Vagina (tissue), 2 donors: ENCODE measurements at regions not wholly inside any gene's neighbourhood (a gene's known extent, or its start where the extent isn't known, plus 50 kb on each side); places are given as distances from the start of the nearest gene placed in this dataset.

Experiments
- DNase-seq, 2 donors: peaks; one replicate each; pipeline ENCODE4 v3.0.0-alpha.2; 2017; ENCODE audit errors: extremely low spot score in 2 of 2
- H3K27ac ChIP-seq: fragments of 200-600 bp; sonication (generic); one replicate; pipeline ENCODE4 v1.5.1; 2019
- H3K27me3 ChIP-seq: fragments of 200-600 bp; sonication (generic); one replicate; pipeline ENCODE4 v1.5.1; 2019
- H3K36me3 ChIP-seq, 2 donors: fragments of 200-600 bp; sonication (generic); one replicate each; pipeline ENCODE4 v1.5.1; 2017 to 2019
- H3K4me1 ChIP-seq: fragments of 200-600 bp; sonication (generic); one replicate; pipeline ENCODE4 v1.5.1; 2019
- H3K4me3 ChIP-seq, 2 donors: fragments of 200-600 bp; sonication (generic); 1 replicate in 1 of 2; 2 replicates in 1 of 2; pipeline ENCODE4 v1.5.1; 2016 to 2019
- H3K9me3 ChIP-seq: fragments of 200-600 bp; sonication (generic); one replicate; pipeline ENCODE4 v1.5.1; 2019
- POLR2A ChIP-seq, 2 donors: fragments of 450-650 bp; IDR thresholded peaks; one replicate each; pipeline ENCODE4 v1.6.1; 2017; ENCODE audit warnings: antibody characterized with exemption in 2 of 2, mild to moderate bottlenecking in 2 of 2, moderate library complexity in 2 of 2
- POLR2AphosphoS5 ChIP-seq, 2 donors: sonication (generic); formaldehyde crosslinking; IDR thresholded peaks; one replicate each; pipeline ENCODE4 v1.9.0; 2017; ENCODE audit warnings: antibody characterized with exemption in 2 of 2, mild to moderate bottlenecking in 2 of 2, low read depth in 1 of 2; ENCODE audit not compliant: insufficient read depth in 1 of 2
- intact Hi-C: fragments of 100-400 bp; cut with DNase I; formaldehyde crosslinking; loops from one replicate; pipeline ENCODE4 v1.15.1; 2023
- TF ChIP-seq, protein P1 (sequence below), 3 experiments: fragments of 450-650 bp in 2 of 3; fragments of 200-600 bp in 1 of 3; sonication (generic) in 1 of 3; IDR thresholded peaks; one replicate each; pipeline ENCODE4 v1.5.1; 2017 to 2019; ENCODE audit warnings: antibody characterized with exemption in 3 of 3, mild to moderate bottlenecking in 2 of 3, moderate library complexity in 2 of 3

DNA sequence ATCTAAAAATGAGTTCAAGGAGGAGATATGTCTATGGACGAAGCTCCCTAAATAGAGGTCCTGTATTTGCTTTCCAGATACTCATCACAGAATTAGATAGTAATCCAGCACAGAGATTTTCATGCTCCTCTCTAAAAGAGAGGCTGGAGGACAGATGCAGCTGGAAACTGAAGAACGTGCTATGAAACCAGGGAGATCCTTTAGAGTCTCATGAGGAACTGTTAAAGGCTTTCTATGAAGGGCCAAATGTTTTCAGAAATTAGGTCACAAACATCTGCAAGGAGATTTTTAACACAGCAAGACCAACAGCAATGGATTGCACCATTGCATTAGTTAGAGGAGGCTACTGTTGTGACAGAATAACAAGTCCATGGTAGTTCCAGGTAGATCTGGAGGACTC is 95.6 kb upstream of the ARHGAP20 start:
- DNase-seq: no peak
- TF ChIP-seq, protein P1, sequence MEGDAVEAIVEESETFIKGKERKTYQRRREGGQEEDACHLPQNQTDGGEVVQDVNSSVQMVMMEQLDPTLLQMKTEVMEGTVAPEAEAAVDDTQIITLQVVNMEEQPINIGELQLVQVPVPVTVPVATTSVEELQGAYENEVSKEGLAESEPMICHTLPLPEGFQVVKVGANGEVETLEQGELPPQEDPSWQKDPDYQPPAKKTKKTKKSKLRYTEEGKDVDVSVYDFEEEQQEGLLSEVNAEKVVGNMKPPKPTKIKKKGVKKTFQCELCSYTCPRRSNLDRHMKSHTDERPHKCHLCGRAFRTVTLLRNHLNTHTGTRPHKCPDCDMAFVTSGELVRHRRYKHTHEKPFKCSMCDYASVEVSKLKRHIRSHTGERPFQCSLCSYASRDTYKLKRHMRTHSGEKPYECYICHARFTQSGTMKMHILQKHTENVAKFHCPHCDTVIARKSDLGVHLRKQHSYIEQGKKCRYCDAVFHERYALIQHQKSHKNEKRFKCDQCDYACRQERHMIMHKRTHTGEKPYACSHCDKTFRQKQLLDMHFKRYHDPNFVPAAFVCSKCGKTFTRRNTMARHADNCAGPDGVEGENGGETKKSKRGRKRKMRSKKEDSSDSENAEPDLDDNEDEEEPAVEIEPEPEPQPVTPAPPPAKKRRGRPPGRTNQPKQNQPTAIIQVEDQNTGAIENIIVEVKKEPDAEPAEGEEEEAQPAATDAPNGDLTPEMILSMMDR (IDR thresholded peaks at IDR 0.05): no peak
- TF ChIP-seq POLR2AphosphoS5 (IDR thresholded peaks at IDR 0.05; ENCODE audit: insufficient read depth in 1 of 2, low read depth in 1 of 2): no peak
- TF ChIP-seq POLR2A (IDR thresholded peaks at IDR 0.05): no peak
- intact Hi-C loops: no loop called here
- Histone ChIP-seq H3K4me1 (no peaks in the 10 kb centered on the region), H3K27ac (no peak overlapping the region), H3K27me3 (no peaks in the 10 kb centered on the region), H3K36me3 (no peaks in the 10 kb centered on the region), H3K9me3 (no peaks in the 10 kb centered on the region), H3K4me3 (no peak overlapping the region)

DNA sequence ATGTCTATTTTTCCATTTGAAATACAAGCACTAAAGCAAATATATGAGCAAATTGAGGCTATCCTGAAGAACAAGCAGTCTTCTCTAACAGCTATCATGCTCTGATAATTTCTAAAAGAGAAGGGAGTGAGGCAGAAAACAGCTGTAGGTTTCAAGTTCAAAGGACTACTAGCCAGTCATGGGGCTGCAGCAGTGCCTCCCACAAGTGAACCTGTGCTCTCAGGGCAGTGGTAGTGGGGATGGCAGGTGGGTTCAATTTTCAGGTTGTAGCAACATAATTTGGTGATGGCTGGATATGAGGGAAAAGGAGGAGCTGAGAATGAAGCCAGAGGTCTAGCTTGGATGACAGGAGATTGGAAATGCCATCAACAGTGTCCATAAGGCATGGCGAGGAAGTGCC is 93.5 kb upstream of the ARHGAP20 start:
- intact Hi-C loops: no loop called here
- no peaks in the 10 kb centered on the region for H3K36me3 ChIP-seq
- no peak overlapping the region for H3K4me3 ChIP-seq
- H3K27ac ChIP-seq: no peak overlapping the region
- H3K9me3 ChIP-seq: no peaks in the 10 kb centered on the region
- H3K4me1 ChIP-seq: no peaks in the 10 kb centered on the region
- TF ChIP-seq, protein P1 (IDR thresholded peaks at IDR 0.05): no peak
- TF ChIP-seq POLR2AphosphoS5 (IDR thresholded peaks at IDR 0.05; ENCODE audit: insufficient read depth in 1 of 2, low read depth in 1 of 2) (no peak), POLR2A (IDR thresholded peaks at IDR 0.05) (no peak)
- H3K27me3 ChIP-seq: no peaks in the 10 kb centered on the region
- DNase-seq: no peak

DNA sequence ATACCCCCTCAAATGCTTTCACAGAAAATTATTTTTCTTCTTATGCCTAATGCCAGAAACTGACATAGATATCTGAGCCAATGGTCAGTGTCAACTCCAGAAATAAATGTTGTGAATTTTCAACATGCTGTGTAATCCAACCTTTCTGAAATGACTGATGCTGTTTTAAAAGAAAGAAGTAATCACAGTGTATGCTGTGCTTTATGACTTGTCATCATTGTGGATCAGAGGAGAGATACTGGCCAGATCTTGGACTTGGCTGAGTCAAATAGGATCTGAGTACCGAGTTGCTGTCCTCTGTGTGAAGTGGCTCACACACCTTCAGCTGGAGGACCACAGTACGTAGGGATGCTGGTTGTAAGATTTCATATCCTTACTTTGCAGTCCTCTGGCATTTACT is 89.9 kb upstream of the ARHGAP20 start:
- H3K4me1 ChIP-seq: no peaks in the 10 kb centered on the region
- no peaks in the 10 kb centered on the region for H3K9me3 ChIP-seq
- H3K27me3 ChIP-seq: no peaks in the 10 kb centered on the region
- H3K4me3 ChIP-seq: no peak overlapping the region
- TF ChIP-seq, protein P1 (IDR thresholded peaks at IDR 0.05): no peak
- no peak for TF ChIP-seq POLR2AphosphoS5 (IDR thresholded peaks at IDR 0.05; ENCODE audit: insufficient read depth in 1 of 2, low read depth in 1 of 2)
- TF ChIP-seq POLR2A (IDR thresholded peaks at IDR 0.05): no peak
- intact Hi-C loops: no loop called here
- H3K27ac ChIP-seq: no peak overlapping the region
- no peaks in the 10 kb centered on the region for H3K36me3 ChIP-seq
- no peak for DNase-seq

DNA sequence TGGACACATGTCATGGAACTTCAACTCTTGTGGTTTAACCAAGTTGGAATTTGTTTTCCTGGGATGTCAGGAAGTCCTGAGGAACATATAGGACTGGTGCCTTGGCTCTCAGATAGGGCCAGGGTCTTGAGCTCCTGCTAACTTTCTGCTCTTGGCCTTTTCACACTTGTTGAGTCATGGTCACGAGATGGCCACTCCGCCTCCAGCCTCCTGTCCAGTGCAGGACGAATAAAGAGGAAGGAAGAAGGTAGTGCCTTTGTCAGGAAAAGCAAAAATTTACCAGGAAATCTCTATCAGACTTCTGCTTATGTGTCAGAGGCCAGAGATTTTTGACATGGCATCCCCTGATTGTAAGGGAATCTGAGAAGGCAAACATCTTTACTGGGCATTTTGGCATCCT is 89.1 kb upstream of the ARHGAP20 start:
- DNase-seq: no peak
- H3K4me1 ChIP-seq: no peaks in the 10 kb centered on the region
- no peaks in the 10 kb centered on the region for H3K36me3 ChIP-seq
- H3K27ac ChIP-seq: no peak overlapping the region
- intact Hi-C loops: no loop called here
- no peaks in the 10 kb centered on the region for H3K27me3 ChIP-seq
- no peak overlapping the region for H3K4me3 ChIP-seq
- H3K9me3 ChIP-seq: no peaks in the 10 kb centered on the region
- TF ChIP-seq POLR2AphosphoS5 (IDR thresholded peaks at IDR 0.05; ENCODE audit: insufficient read depth in 1 of 2, low read depth in 1 of 2) (no peak), POLR2A (IDR thresholded peaks at IDR 0.05) (no peak)
- TF ChIP-seq, protein P1 (IDR thresholded peaks at IDR 0.05): no peak

DNA sequence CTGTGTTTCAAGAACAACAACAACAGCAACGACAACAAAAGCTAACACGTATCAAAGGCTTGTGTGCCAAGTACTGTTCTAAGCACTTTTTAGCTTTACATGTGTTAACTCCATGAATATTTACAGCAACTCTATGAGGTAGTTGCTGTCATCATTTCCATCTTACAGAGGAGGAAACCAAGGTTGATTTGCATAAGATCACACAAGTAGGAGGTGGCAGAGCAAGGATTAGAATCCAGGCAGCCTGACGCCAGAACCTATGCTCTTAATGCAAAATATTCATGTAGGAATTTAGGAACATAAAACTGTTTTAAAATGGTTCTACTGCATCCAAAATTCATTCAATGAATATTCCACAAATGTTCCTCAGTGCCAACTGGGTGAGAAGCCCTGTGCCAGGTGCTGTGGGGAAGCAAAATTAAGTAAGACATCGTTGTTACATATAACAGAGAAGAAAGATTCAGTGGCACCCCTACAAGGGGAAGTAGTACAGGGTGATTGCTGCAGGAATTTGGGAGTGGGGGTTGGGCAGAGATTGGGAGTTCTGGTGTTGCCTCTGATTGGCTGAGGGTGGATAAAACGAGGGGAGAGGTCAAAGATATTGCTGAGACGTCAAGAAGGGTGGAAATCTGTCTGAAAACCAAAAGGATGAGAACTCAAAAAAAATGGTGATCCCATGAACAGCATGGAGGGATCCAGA is 86.1 kb upstream of the ARHGAP20 start:
- intact Hi-C loops: no loop called here
- DNase-seq: no peak
- H3K4me1 ChIP-seq: no peaks in the 10 kb centered on the region

More for the DNA sequence above, 86.1 kb upstream of the ARHGAP20 start:
- Histone ChIP-seq H3K36me3 (no peaks in the 10 kb centered on the region), H3K4me3 (no peak overlapping the region), H3K27ac (no peak overlapping the region), H3K27me3 (no peaks in the 10 kb centered on the region), H3K9me3 (no peaks in the 10 kb centered on the region)
- TF ChIP-seq POLR2AphosphoS5 (IDR thresholded peaks at IDR 0.05; ENCODE audit: insufficient read depth in 1 of 2, low read depth in 1 of 2): no peak
- no peak for TF ChIP-seq POLR2A (IDR thresholded peaks at IDR 0.05)
- TF ChIP-seq, protein P1 (IDR thresholded peaks at IDR 0.05): no peak
